ENCODE measurements at regions not wholly inside any gene's neighbourhood (a gene's known extent, or its start where the extent isn't known, plus 50 kb on each side); places are given as distances from the start of the nearest gene placed in this dataset.

GRCh38 chr12:84594157-84594556 lies 318.4 kb downstream of the SLC6A15 start:
- CTCF ChIA-PET (ENCODE audit: partially characterized antibody), result no interaction called here
- no peaks in the 10 kb centered on the region for H3K27me3 ChIP-seq (replicated peaks in 1 of 4; ENCODE audit: control insufficient read depth in 3 of 4, extremely low read depth in 1 of 4, insufficient read depth in 3 of 4, low read length in 3 of 4)
- WGBS, 2 experiments (ENCODE audit: extremely low coverage in 1 of 2, insufficient coverage in 1 of 2, insufficient read length in 1 of 2, insufficient replicate concordance in 2 of 2, low coverage in 1 of 2, low lambda C conversion rate in 2 of 2, missing lambda C conversion rate in 1 of 2), result 84% methylated on average over 6 of the region's 6 CpGs; no CpG with 5 or more reads in 1 of the 2 experiments
- H2BK5ac ChIP-seq (ENCODE audit: low read depth, low read length), result no peak overlapping the region
- H3K79me2 ChIP-seq (ENCODE audit: control insufficient read depth in 1 of 2, insufficient read depth in 2 of 2, low read length in 2 of 2), result no peaks in the 10 kb centered on the region
- H3K23me2 ChIP-seq (ENCODE audit: low read depth, low read length), result no peaks in the 10 kb centered on the region
- H2BK120ac ChIP-seq (replicated peaks; ENCODE audit: low read depth, low read length), result no peak overlapping the region
- H3K4me1 ChIP-seq (replicated peaks in 1 of 4; ENCODE audit: control insufficient read depth in 3 of 4, insufficient read depth in 4 of 4, low read length in 3 of 4), result no peaks in the 10 kb centered on the region; a peak in 1 of 7 replicates
- H3K36me3 ChIP-seq (ENCODE audit: control insufficient read depth in 2 of 4, insufficient read depth in 4 of 4, low read length in 3 of 4), result no peaks in the 10 kb centered on the region
- no peak overlapping the region for H4K5ac ChIP-seq (ENCODE audit: insufficient read length, low read depth, low read length)
- no peak overlapping the region for H2AFZ ChIP-seq (ENCODE audit: low read length)
- no peak overlapping the region for H3K4me2 ChIP-seq (ENCODE audit: insufficient read depth in 1 of 2, low read depth in 2 of 2, low read length in 2 of 2)
- H3K23ac ChIP-seq (ENCODE audit: insufficient read length), result no peak overlapping the region
- FAIRE-seq (no peak), DNase-seq (ENCODE audit: low read depth in 1 of 2, low spot score in 2 of 2) (no peak)
- POLR2A ChIA-PET (ENCODE audit: partially characterized antibody), result no interaction called here
- no peaks in the 10 kb centered on the region for H3K9me3 ChIP-seq (ENCODE audit: insufficient read depth in 2 of 2, low read depth in 1 of 2, low read length in 1 of 2)
- no peak overlapping the region for H2AK5ac ChIP-seq (ENCODE audit: low read depth, low read length)
- H3K4ac ChIP-seq (replicated peaks; ENCODE audit: insufficient read length, low read depth, low read length), result no peak overlapping the region
- no peak overlapping the region for H3K4me3 ChIP-seq (ENCODE audit: extremely low read depth in 1 of 4, insufficient read depth in 2 of 4, low read depth in 3 of 4, low read length in 4 of 4)
- no peak overlapping the region for H3K56ac ChIP-seq (replicated peaks; ENCODE audit: insufficient read length, low read depth, low read length)
- H3K14ac ChIP-seq (ENCODE audit: insufficient read length), result no peak overlapping the region
- H2BK12ac ChIP-seq (ENCODE audit: low read depth, low read length), result no peak overlapping the region
- no peak overlapping the region for H3K18ac ChIP-seq (ENCODE audit: extremely low read depth, low read length)
- no peak overlapping the region for H3K27ac ChIP-seq (ENCODE audit: low read depth, low read length)
- H3K9ac ChIP-seq (replicated peaks in 1 of 4; ENCODE audit: extremely low read depth in 1 of 4, low read depth in 3 of 4, low read length in 3 of 4), result no peak overlapping the region
- H4K91ac ChIP-seq (replicated peaks; ENCODE audit: insufficient read length, low read length), result no peak overlapping the region
- no peak overlapping the region for H4K8ac ChIP-seq (ENCODE audit: extremely low read depth, insufficient read depth, low read length)
- TF ChIP-seq, protein P1, sequence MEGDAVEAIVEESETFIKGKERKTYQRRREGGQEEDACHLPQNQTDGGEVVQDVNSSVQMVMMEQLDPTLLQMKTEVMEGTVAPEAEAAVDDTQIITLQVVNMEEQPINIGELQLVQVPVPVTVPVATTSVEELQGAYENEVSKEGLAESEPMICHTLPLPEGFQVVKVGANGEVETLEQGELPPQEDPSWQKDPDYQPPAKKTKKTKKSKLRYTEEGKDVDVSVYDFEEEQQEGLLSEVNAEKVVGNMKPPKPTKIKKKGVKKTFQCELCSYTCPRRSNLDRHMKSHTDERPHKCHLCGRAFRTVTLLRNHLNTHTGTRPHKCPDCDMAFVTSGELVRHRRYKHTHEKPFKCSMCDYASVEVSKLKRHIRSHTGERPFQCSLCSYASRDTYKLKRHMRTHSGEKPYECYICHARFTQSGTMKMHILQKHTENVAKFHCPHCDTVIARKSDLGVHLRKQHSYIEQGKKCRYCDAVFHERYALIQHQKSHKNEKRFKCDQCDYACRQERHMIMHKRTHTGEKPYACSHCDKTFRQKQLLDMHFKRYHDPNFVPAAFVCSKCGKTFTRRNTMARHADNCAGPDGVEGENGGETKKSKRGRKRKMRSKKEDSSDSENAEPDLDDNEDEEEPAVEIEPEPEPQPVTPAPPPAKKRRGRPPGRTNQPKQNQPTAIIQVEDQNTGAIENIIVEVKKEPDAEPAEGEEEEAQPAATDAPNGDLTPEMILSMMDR (IDR thresholded peaks at IDR 0.05; ENCODE audit: control extremely low read depth in 1 of 3, insufficient read depth in 1 of 3, low read depth in 1 of 3, low read length in 3 of 3), result no peak
- TF ChIP-seq RFX5 (IDR thresholded peaks at IDR 0.05; ENCODE audit: borderline replicate concordance, low read depth, low read length) (no peak), BRCA1 (IDR thresholded peaks at IDR 0.05; ENCODE audit: low read depth, low read length) (no peak), SP4 (IDR thresholded peaks at IDR 0.05; ENCODE audit: low read length) (no peak), FOSL1 (IDR thresholded peaks at IDR 0.05; ENCODE audit: insufficient read depth, low read depth, low read length) (no peak), YY1 (IDR thresholded peaks at IDR 0.05; ENCODE audit: low read depth, low read length) (no peak), CHD2 (IDR thresholded peaks at IDR 0.05; ENCODE audit: low read length) (no peak), EGR1 (IDR thresholded peaks at IDR 0.05; ENCODE audit: borderline replicate concordance, low read depth, low read length) (no peak), NRF1 (IDR thresholded peaks at IDR 0.05; ENCODE audit: low read depth, low read length) (no peak), KDM5A (IDR thresholded peaks at IDR 0.05; ENCODE audit: low read length) (no peak)
- TF ChIP-seq, protein P2, sequence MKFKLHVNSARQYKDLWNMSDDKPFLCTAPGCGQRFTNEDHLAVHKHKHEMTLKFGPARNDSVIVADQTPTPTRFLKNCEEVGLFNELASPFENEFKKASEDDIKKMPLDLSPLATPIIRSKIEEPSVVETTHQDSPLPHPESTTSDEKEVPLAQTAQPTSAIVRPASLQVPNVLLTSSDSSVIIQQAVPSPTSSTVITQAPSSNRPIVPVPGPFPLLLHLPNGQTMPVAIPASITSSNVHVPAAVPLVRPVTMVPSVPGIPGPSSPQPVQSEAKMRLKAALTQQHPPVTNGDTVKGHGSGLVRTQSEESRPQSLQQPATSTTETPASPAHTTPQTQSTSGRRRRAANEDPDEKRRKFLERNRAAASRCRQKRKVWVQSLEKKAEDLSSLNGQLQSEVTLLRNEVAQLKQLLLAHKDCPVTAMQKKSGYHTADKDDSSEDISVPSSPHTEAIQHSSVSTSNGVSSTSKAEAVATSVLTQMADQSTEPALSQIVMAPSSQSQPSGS (IDR thresholded peaks at IDR 0.05; ENCODE audit: low read length), result no peak
- H2BK15ac ChIP-seq (ENCODE audit: low read length), result no peak overlapping the region
- H4K20me1 ChIP-seq (replicated peaks in 1 of 2; ENCODE audit: control insufficient read depth in 1 of 2, insufficient read depth in 2 of 2, low read length in 2 of 2), result no peaks in the 10 kb centered on the region
- no peaks in the 10 kb centered on the region for H3K79me1 ChIP-seq (ENCODE audit: low read depth, low read length)
- H2BK20ac ChIP-seq (ENCODE audit: low read length), result no peak overlapping the region

All from H1 (cell line).